GM12892 (cell line): ENCODE measurements at regions not wholly inside any gene's neighbourhood (a gene's known extent, or its start where the extent isn't known, plus 50 kb on each side); places are given as distances from the start of the nearest gene placed in this dataset.

Source experiments
- POLR2A ChIP-seq: IDR thresholded peaks from 2 replicates; pipeline ENCODE4 v1.6.1; 2011; ENCODE audit warnings: low read depth, low read length, control low read depth
- POLR2AphosphoS5 ChIP-seq: IDR thresholded peaks from 2 replicates; pipeline ENCODE4 v1.6.1; 2011; ENCODE audit warnings: low read depth, low read length, control low read depth
- TAF1 ChIP-seq: IDR thresholded peaks from 2 replicates; pipeline ENCODE4 v1.6.1; 2011; ENCODE audit warnings: low read depth, mild to moderate bottlenecking, control low read depth, low read length, borderline replicate concordance

- TF ChIP-seq TAF1 (no peak), POLR2A (no peak), POLR2AphosphoS5 (no peak)
These were observed 162.9 kb upstream of the FGGY start for GRCh38 chr1:59133997-59134396.
